OCI-LY3 (cell line): ENCODE measurements at regions not wholly inside any gene's neighbourhood (a gene's known extent, or its start where the extent isn't known, plus 50 kb on each side); places are given as distances from the start of the nearest gene placed in this dataset.

Experiments used
- CTCF ChIP-seq: fragments of 200-600, 300-600 bp; sonication (generic); IDR thresholded peaks from 2 replicates; pipeline ENCODE4 v1.5.1; 2014; ENCODE audit warnings: antibody characterized with exemption, low read length, low read depth
- EZH2phosphoT487 ChIP-seq: fragments of 200-600 bp; shearing (Covaris generic); IDR thresholded peaks from 2 replicates; pipeline ENCODE4 v1.6.1; 2018; ENCODE audit warnings: antibody characterized with exemption, mixed run types, low read depth

DNA sequence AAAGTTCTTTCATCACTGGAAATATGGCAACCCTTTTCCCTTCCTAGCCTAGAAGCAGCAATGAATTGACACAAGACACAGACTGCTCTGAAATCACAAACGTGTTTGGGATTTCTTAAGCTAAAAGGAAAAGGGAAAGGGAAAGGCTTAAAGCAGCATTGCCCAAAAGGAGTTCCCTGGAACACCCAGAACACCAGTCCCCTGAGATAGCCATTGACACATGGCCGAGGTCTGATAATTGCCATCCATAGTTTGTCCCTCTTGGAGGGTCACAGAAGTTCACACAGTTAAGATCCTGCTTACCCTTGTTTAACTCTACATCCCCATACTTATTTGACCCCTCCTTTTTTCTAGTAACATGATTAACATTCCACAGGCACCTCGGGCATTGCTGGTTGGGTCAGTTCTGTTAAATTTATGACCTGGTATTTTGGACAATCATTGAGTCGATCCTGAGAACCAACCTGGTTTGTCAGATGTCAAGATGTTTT, 72.9 kb downstream of the ZNF281 start:
- no peak for TF ChIP-seq EZH2phosphoT487
- no peak for TF ChIP-seq CTCF
